H1 (cell line): ENCODE measurements at regions not wholly inside any gene's neighbourhood (a gene's known extent, or its start where the extent isn't known, plus 50 kb on each side); places are given as distances from the start of the nearest gene placed in this dataset.

Experiments used
- CHD2 ChIP-seq: IDR thresholded peaks from 2 replicates; pipeline ENCODE4 v1.6.1; 2012; ENCODE audit warnings: low read length, improper control_type of control experiment
- JUN ChIP-seq: IDR thresholded peaks from 2 replicates; pipeline ENCODE4 v1.6.1; 2011; ENCODE audit warnings: low read depth, mild to moderate bottlenecking, improper control_type of control experiment, low read length
- KDM4A ChIP-seq: IDR thresholded peaks from one replicate; pipeline ENCODE4 v1.7.1; 2012; ENCODE audit warnings: low read depth, mild to moderate bottlenecking, moderate library complexity, low read length, inconsistent platforms; ENCODE audit not compliant: severe bottlenecking
- KDM5A ChIP-seq: fragments of 200-600 bp; IDR thresholded peaks from 2 replicates; pipeline ENCODE4 v1.7.1; 2012; ENCODE audit warnings: mild to moderate bottlenecking, low read length, inconsistent platforms, mixed read lengths
- MAX ChIP-seq: IDR thresholded peaks from 2 replicates; pipeline ENCODE4 v1.6.1; 2012; ENCODE audit warnings: inconsistent platforms
- NRF1 ChIP-seq: IDR thresholded peaks from 2 replicates; pipeline ENCODE4 v1.6.1; 2011; ENCODE audit warnings: mild to moderate bottlenecking, low read depth, low read length, improper control_type of control experiment
- POLR2A ChIP-seq, 2 experiments: IDR thresholded peaks; 1 replicate in 1 of 2; 2 replicates in 1 of 2; pipeline ENCODE4 v1.6.1; 2011; ENCODE audit warnings: low read depth in 2 of 2, low read length in 2 of 2, mild to moderate bottlenecking in 2 of 2; ENCODE audit errors: control extremely low read depth in 1 of 2
- POLR2AphosphoS5 ChIP-seq: IDR thresholded peaks from 2 replicates; pipeline ENCODE4 v1.6.1; 2011; ENCODE audit warnings: low read depth, low read length
- RBBP5 ChIP-seq: IDR thresholded peaks from 2 replicates; pipeline ENCODE4 v1.7.1; 2012; ENCODE audit warnings: low read depth, mild to moderate bottlenecking, inconsistent platforms, low read length, moderate library complexity, borderline replicate concordance
- SIRT6 ChIP-seq: IDR thresholded peaks from one replicate; pipeline ENCODE4 v1.7.1; 2012; ENCODE audit warnings: low read length, inconsistent platforms
- SP1 ChIP-seq: IDR thresholded peaks from 2 replicates; pipeline ENCODE4 v1.6.1; 2011; ENCODE audit warnings: low read depth, low read length
- TAF7 ChIP-seq: optimal IDR thresholded peaks from 2 replicates; pipeline ENCODE3; 2011; ENCODE audit warnings: low read depth, mild to moderate bottlenecking, inconsistent platforms, low read length, moderate library complexity, borderline replicate concordance
- TBP ChIP-seq: IDR thresholded peaks from 2 replicates; pipeline ENCODE4 v1.6.1; 2011; ENCODE audit warnings: low read depth, low read length, improper control_type of control experiment
- TF ChIP-seq, protein P1 (sequence below): fragments of 300-600 bp; sonication (generic); IDR thresholded peaks from 2 replicates; pipeline ENCODE4 v1.7.1; 2012; ENCODE audit warnings: low read length, moderate library complexity, mild to moderate bottlenecking, inconsistent platforms; ENCODE audit not compliant: insufficient replicate concordance

- TF ChIP-seq, protein P1, sequence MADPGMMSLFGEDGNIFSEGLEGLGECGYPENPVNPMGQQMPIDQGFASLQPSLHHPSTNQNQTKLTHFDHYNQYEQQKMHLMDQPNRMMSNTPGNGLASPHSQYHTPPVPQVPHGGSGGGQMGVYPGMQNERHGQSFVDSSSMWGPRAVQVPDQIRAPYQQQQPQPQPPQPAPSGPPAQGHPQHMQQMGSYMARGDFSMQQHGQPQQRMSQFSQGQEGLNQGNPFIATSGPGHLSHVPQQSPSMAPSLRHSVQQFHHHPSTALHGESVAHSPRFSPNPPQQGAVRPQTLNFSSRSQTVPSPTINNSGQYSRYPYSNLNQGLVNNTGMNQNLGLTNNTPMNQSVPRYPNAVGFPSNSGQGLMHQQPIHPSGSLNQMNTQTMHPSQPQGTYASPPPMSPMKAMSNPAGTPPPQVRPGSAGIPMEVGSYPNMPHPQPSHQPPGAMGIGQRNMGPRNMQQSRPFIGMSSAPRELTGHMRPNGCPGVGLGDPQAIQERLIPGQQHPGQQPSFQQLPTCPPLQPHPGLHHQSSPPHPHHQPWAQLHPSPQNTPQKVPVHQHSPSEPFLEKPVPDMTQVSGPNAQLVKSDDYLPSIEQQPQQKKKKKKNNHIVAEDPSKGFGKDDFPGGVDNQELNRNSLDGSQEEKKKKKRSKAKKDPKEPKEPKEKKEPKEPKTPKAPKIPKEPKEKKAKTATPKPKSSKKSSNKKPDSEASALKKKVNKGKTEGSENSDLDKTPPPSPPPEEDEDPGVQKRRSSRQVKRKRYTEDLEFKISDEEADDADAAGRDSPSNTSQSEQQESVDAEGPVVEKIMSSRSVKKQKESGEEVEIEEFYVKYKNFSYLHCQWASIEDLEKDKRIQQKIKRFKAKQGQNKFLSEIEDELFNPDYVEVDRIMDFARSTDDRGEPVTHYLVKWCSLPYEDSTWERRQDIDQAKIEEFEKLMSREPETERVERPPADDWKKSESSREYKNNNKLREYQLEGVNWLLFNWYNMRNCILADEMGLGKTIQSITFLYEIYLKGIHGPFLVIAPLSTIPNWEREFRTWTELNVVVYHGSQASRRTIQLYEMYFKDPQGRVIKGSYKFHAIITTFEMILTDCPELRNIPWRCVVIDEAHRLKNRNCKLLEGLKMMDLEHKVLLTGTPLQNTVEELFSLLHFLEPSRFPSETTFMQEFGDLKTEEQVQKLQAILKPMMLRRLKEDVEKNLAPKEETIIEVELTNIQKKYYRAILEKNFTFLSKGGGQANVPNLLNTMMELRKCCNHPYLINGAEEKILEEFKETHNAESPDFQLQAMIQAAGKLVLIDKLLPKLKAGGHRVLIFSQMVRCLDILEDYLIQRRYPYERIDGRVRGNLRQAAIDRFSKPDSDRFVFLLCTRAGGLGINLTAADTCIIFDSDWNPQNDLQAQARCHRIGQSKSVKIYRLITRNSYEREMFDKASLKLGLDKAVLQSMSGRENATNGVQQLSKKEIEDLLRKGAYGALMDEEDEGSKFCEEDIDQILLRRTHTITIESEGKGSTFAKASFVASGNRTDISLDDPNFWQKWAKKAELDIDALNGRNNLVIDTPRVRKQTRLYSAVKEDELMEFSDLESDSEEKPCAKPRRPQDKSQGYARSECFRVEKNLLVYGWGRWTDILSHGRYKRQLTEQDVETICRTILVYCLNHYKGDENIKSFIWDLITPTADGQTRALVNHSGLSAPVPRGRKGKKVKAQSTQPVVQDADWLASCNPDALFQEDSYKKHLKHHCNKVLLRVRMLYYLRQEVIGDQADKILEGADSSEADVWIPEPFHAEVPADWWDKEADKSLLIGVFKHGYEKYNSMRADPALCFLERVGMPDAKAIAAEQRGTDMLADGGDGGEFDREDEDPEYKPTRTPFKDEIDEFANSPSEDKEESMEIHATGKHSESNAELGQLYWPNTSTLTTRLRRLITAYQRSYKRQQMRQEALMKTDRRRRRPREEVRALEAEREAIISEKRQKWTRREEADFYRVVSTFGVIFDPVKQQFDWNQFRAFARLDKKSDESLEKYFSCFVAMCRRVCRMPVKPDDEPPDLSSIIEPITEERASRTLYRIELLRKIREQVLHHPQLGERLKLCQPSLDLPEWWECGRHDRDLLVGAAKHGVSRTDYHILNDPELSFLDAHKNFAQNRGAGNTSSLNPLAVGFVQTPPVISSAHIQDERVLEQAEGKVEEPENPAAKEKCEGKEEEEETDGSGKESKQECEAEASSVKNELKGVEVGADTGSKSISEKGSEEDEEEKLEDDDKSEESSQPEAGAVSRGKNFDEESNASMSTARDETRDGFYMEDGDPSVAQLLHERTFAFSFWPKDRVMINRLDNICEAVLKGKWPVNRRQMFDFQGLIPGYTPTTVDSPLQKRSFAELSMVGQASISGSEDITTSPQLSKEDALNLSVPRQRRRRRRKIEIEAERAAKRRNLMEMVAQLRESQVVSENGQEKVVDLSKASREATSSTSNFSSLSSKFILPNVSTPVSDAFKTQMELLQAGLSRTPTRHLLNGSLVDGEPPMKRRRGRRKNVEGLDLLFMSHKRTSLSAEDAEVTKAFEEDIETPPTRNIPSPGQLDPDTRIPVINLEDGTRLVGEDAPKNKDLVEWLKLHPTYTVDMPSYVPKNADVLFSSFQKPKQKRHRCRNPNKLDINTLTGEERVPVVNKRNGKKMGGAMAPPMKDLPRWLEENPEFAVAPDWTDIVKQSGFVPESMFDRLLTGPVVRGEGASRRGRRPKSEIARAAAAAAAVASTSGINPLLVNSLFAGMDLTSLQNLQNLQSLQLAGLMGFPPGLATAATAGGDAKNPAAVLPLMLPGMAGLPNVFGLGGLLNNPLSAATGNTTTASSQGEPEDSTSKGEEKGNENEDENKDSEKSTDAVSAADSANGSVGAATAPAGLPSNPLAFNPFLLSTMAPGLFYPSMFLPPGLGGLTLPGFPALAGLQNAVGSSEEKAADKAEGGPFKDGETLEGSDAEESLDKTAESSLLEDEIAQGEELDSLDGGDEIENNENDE, result no peak
- TF ChIP-seq KDM5A (no peak), JUN (no peak), CHD2 (no peak), SIRT6 (no peak), RBBP5 (no peak), TAF7 (no peak), KDM4A (no peak), POLR2AphosphoS5 (no peak), NRF1 (no peak), SP1 (no peak), TBP (no peak), MAX (no peak), POLR2A (IDR thresholded peaks at IDR 0.05; ENCODE audit: control extremely low read depth in 1 of 2, low read depth in 2 of 2, low read length in 2 of 2) (no peak)
Measured at GRCh38 chr16:59455497-59455896, 721.4 kb upstream of the GOT2 start (continued).
